Endodermal cell (in vitro differentiated cells): ENCODE measurements at regions not wholly inside any gene's neighbourhood (a gene's known extent, or its start where the extent isn't known, plus 50 kb on each side); places are given as distances from the start of the nearest gene placed in this dataset.

Experiments
- DNase-seq: peaks from one replicate; pipeline ENCODE4 v3.0.0-alpha.2; 2017
- H3K27ac ChIP-seq: 2 replicates; pipeline ENCODE4 v1.5.1; 2013; ENCODE audit warnings: mild to moderate bottlenecking, low read depth, low read length, moderate library complexity
- H3K27me3 ChIP-seq: 2 replicates; pipeline ENCODE4 v1.6.1; 2013; ENCODE audit warnings: mild to moderate bottlenecking, low read length, moderate library complexity; ENCODE audit not compliant: insufficient read depth, control insufficient read depth, poor library complexity, severe bottlenecking
- H3K36me3 ChIP-seq: 2 replicates; pipeline ENCODE4 v1.7.0; 2013; ENCODE audit warnings: mild to moderate bottlenecking, low read length, moderate library complexity; ENCODE audit not compliant: control insufficient read depth, insufficient read depth
- H3K4me1 ChIP-seq: one replicate; pipeline ENCODE4 v1.7.0; 2013; ENCODE audit warnings: low read length; ENCODE audit not compliant: control insufficient read depth, insufficient read depth
- H3K4me3 ChIP-seq: 2 replicates; pipeline ENCODE4 v1.5.1; 2013; ENCODE audit warnings: mild to moderate bottlenecking, low read length, moderate library complexity
- H3K9ac ChIP-seq: 2 replicates; pipeline ENCODE4 v1.6.1; 2013; ENCODE audit warnings: mild to moderate bottlenecking, low read length, moderate library complexity; ENCODE audit not compliant: poor library complexity, severe bottlenecking; ENCODE audit errors: extremely low read depth
- H3K9me3 ChIP-seq: 2 replicates; pipeline ENCODE4 v1.6.1; 2013; ENCODE audit warnings: mild to moderate bottlenecking, low read length, moderate library complexity; ENCODE audit not compliant: control insufficient read depth
- H3K27ac Mint-ChIP-seq: 2 replicates; pipeline ENCODE4 v1.8.0; 2020; ENCODE audit warnings: mixed read lengths
- H3K27me3 Mint-ChIP-seq: 2 replicates; pipeline ENCODE4 v1.8.0; 2021; ENCODE audit warnings: mild to moderate bottlenecking, mixed read lengths; ENCODE audit not compliant: insufficient read depth
- H3K36me3 Mint-ChIP-seq: 2 replicates; pipeline ENCODE4 v1.8.0; 2020; ENCODE audit warnings: low read depth, mixed read lengths
- H3K4me1 Mint-ChIP-seq: 2 replicates; pipeline ENCODE4 v1.8.0; 2020; ENCODE audit warnings: mixed read lengths
- H3K4me3 Mint-ChIP-seq: 2 replicates; pipeline ENCODE4 v1.8.0; 2020; ENCODE audit warnings: mild to moderate bottlenecking, moderate library complexity, mixed read lengths
- H3K9me3 Mint-ChIP-seq: 2 replicates; pipeline ENCODE4 v1.8.0; 2020; ENCODE audit warnings: mild to moderate bottlenecking, mixed read lengths
- WGBS, 2 experiments: methylation state at CpG; one replicate each; pipeline versions ENCODE4 v1.1.5 to v1.1.7; 2013; ENCODE audit warnings: missing lambda C conversion rate in 2 of 2, mixed read lengths in 1 of 2; ENCODE audit not compliant: insufficient coverage in 1 of 2, insufficient read length in 1 of 2; 5-methylcytosine and 5-hydroxymethylcytosine counted together
- TF ChIP-seq, protein P1 (sequence below): fragments of 200-600 bp; sonication (generic); conservative IDR thresholded peaks from 2 replicates; pipeline ENCODE4 v1.5.0; 2021; ENCODE audit warnings: antibody characterized with exemption, mild to moderate bottlenecking

DNA sequence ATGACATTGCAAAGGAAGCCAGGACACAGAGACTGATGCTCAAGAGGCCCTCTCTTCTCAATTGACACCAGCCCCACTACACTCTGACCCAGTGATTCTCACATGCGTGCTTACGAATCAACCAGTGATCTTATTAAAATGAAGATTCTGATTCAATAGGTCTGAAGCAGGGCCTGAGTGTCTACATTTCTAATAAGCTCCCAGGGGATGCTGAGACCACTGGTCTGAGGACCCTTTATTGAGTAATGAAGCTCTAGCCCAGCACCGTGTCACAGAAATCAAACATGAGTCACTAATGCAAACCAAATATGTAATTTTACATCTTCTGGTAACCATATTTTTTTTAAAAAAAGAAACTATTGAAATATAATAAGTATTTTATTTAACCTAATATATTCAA is 689.1 kb upstream of the LMCD1 start:
- H3K4me1 Mint-ChIP-seq, result peaks cover 5% of the 10 kb centered on the region

DNA sequence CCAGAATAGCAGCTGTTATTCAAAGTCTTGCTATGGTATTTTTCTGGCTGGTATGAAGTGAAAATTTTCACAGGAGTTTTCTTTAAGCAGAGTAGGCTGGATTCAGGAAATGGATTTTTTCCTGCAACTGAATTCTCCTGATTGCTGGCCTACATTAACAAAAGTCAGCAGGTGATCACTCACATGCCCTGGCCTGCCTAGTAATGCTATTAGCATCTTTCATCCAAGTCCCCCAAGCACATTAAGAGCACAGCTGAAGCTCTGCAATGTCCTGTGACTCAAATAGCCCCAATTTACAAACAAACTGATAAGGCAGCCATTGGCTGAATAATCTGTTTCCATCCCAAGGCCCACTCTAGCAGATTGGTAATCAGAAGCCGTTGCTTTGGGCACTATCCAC is 688.3 kb upstream of the LMCD1 start:
- 84% methylated on average over 1 of the region's 1 CpG; no CpG with 5 or more reads in 1 of the 2 experiments for WGBS, 2 experiments
- no peak overlapping the region for H3K4me3 ChIP-seq
- DNase-seq, result peak; percentile 45
- no peak overlapping the region for H3K27ac Mint-ChIP-seq
- no peak overlapping the region for H3K9ac ChIP-seq
- no peak overlapping the region for H3K27ac ChIP-seq
- TF ChIP-seq, protein P1, sequence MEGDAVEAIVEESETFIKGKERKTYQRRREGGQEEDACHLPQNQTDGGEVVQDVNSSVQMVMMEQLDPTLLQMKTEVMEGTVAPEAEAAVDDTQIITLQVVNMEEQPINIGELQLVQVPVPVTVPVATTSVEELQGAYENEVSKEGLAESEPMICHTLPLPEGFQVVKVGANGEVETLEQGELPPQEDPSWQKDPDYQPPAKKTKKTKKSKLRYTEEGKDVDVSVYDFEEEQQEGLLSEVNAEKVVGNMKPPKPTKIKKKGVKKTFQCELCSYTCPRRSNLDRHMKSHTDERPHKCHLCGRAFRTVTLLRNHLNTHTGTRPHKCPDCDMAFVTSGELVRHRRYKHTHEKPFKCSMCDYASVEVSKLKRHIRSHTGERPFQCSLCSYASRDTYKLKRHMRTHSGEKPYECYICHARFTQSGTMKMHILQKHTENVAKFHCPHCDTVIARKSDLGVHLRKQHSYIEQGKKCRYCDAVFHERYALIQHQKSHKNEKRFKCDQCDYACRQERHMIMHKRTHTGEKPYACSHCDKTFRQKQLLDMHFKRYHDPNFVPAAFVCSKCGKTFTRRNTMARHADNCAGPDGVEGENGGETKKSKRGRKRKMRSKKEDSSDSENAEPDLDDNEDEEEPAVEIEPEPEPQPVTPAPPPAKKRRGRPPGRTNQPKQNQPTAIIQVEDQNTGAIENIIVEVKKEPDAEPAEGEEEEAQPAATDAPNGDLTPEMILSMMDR, result no peak
- H3K4me3 Mint-ChIP-seq, result no peak overlapping the region
- no peaks in the 10 kb centered on the region for H3K36me3 ChIP-seq
- no peaks in the 10 kb centered on the region for H3K27me3 Mint-ChIP-seq
- H3K36me3 Mint-ChIP-seq, result peaks cover 5% of the 10 kb centered on the region
- H3K9me3 ChIP-seq, result peaks cover 21% of the 10 kb centered on the region
- peaks cover 12% of the 10 kb centered on the region for H3K9me3 Mint-ChIP-seq
- H3K4me1 ChIP-seq, result no peaks in the 10 kb centered on the region
- peaks cover 5% of the 10 kb centered on the region for H3K4me1 Mint-ChIP-seq
- H3K27me3 ChIP-seq, result no peaks in the 10 kb centered on the region

More for the DNA sequence above, 689.1 kb upstream of the LMCD1 start:
- no peak overlapping the region for H3K4me3 Mint-ChIP-seq
- H3K9ac ChIP-seq, result no peak overlapping the region
- no peaks in the 10 kb centered on the region for H3K36me3 ChIP-seq
- 97 to 100% methylated on average over 2 to 3 of the region's 3 CpGs for WGBS, 2 experiments
- H3K36me3 Mint-ChIP-seq, result peaks cover 5% of the 10 kb centered on the region
- H3K27ac Mint-ChIP-seq, result no peak overlapping the region
- peaks cover 21% of the 10 kb centered on the region for H3K9me3 ChIP-seq
- H3K27me3 Mint-ChIP-seq, result no peaks in the 10 kb centered on the region
- H3K27ac ChIP-seq, result no peak overlapping the region
- no peaks in the 10 kb centered on the region for H3K4me1 ChIP-seq
- no peak overlapping the region for H3K4me3 ChIP-seq
- TF ChIP-seq, protein P1, result no peak
- peaks cover 12% of the 10 kb centered on the region for H3K9me3 Mint-ChIP-seq
- H3K27me3 ChIP-seq, result no peaks in the 10 kb centered on the region
- DNase-seq, result no peak

DNA sequence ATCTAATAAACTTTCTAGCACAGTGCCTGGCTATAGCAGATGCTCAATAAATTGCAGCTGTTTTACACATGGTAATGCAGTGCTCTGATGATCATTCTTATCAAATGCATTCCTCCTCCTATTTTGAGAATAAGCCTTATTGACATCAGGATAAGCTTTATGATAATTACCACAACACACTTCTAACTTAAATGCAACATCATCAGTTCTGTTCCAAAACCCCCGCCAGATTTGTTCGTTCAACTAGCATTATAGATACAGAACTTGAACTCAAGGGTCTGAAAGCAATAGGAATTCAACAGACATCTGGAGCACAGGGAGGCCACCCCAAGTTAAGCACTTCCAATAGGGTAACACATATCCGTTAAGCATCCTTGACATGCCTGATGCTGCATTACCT is 684.4 kb upstream of the LMCD1 start:
- Histone ChIP-seq H3K4me3 (no peak overlapping the region), H3K36me3 (no peaks in the 10 kb centered on the region), H3K27ac (no peak overlapping the region), H3K4me1 (no peaks in the 10 kb centered on the region), H3K9me3 (peaks cover 19% of the 10 kb centered on the region), H3K9ac (no peak overlapping the region), H3K27me3 (no peaks in the 10 kb centered on the region)
- TF ChIP-seq, protein P1, result no peak
- DNase-seq, result no peak
- Mint-ChIP-seq H3K4me1 (peaks cover 5% of the 10 kb centered on the region), H3K27ac (no peak overlapping the region), H3K9me3 (peaks cover 9% of the 10 kb centered on the region), H3K4me3 (no peak overlapping the region), H3K27me3 (no peaks in the 10 kb centered on the region), H3K36me3 (peaks cover 3% of the 10 kb centered on the region)
- 72 to 100% methylated on average over 1 to 3 of the region's 3 CpGs for WGBS, 2 experiments
